HG03175 (cell line): ENCODE measurements at regions not wholly inside any gene's neighbourhood (a gene's known extent, or its start where the extent isn't known, plus 50 kb on each side); places are given as distances from the start of the nearest gene placed in this dataset.
"Not testable (repeated sequence)": the region's sequence is repeated elsewhere in the genome, so short reads cannot be mapped to it uniquely, and the experiment has no call there.

Experiments used
- ATAC-seq: cut with Tn5 transposase; IDR thresholded peaks from one replicate; pipeline ENCODE4 v1.9.1; 2021; ENCODE audit warnings: mild to moderate bottlenecking, moderate library complexity; ENCODE audit not compliant: unreplicated experiment

- no peak for ATAC-seq
Observed at GRCh38 chr6:134585517-134585873, 267.6 kb upstream of the SGK1 start.

GRCh38 chr6:134584847-134585516 is 267.1 kb upstream of the SGK1 start:
- no peak for ATAC-seq

- no peak for ATAC-seq
Observed at GRCh38 chr6:134577998-134578397, 260.1 kb upstream of the SGK1 start.

GRCh38 chr6:134575221-134575620 is 257.3 kb upstream of the SGK1 start:
- ATAC-seq = no peak

- no peak for ATAC-seq
Observed at GRCh38 chr6:134574491-134574890, 256.6 kb upstream of the SGK1 start.

GRCh38 chr6:134569996-134570395 is 252.1 kb upstream of the SGK1 start:
- ATAC-seq = not testable (repeated sequence)

GRCh38 chr6:134564705-134565104 is 246.8 kb upstream of the SGK1 start:
- no peak for ATAC-seq

- no peak for ATAC-seq
Observed at GRCh38 chr6:134560019-134560418, 242.1 kb upstream of the SGK1 start.

GRCh38 chr6:134557509-134557908 is 239.6 kb upstream of the SGK1 start:
- ATAC-seq = no peak

GRCh38 chr6:134555672-134556071 is 237.8 kb upstream of the SGK1 start:
- no peak for ATAC-seq

GRCh38 chr6:134553936-134554335 is 236.0 kb upstream of the SGK1 start:
- no peak for ATAC-seq

GRCh38 chr6:134551245-134551960 is 233.5 kb upstream of the SGK1 start:
- no peak for ATAC-seq

GRCh38 chr6:134550604-134551003 is 232.7 kb upstream of the SGK1 start:
- ATAC-seq = no peak

- no peak for ATAC-seq
Observed at GRCh38 chr6:134549854-134550253, 231.9 kb upstream of the SGK1 start.

GRCh38 chr6:134546962-134547645 is 229.2 kb upstream of the SGK1 start:
- no peak for ATAC-seq

- no peak for ATAC-seq
Observed at GRCh38 chr6:134544737-134545136, 226.8 kb upstream of the SGK1 start.

GRCh38 chr6:134543128-134543527 is 225.2 kb upstream of the SGK1 start:
- ATAC-seq = no peak

- ATAC-seq = no peak
Observed at GRCh38 chr6:134541001-134541400, 223.1 kb upstream of the SGK1 start.

- ATAC-seq = no peak
Observed at GRCh38 chr6:134539865-134540323, 222.0 kb upstream of the SGK1 start.

GRCh38 chr6:134537765-134538164 is 219.9 kb upstream of the SGK1 start:
- ATAC-seq = not testable (repeated sequence)

GRCh38 chr6:134537146-134537555 is 219.2 kb upstream of the SGK1 start:
- ATAC-seq = no peak

GRCh38 chr6:134535831-134536230 is 217.9 kb upstream of the SGK1 start:
- ATAC-seq = no peak
